HCT116 (cell line): ENCODE measurements at regions not wholly inside any gene's neighbourhood (a gene's known extent, or its start where the extent isn't known, plus 50 kb on each side); places are given as distances from the start of the nearest gene placed in this dataset.

Experiments
- ATAC-seq: fragments of 200-7000 bp; cut with Tn5 transposase; 2 replicates; pipeline ENCODE4 v1.9.1; 2020; ENCODE audit warnings: mild to moderate bottlenecking, moderate library complexity
- BruUV-seq: library from RNA; stranded (reverse); fragments of 400-500 nt; replicated peaks from 2 replicates; lab custom pipeline; 2021; lab: Mats Ljungman, UMichigan
- CTCF ChIA-PET: fragments of 300-600 bp; sonication (Branson Sonifier 250); formaldehyde crosslinking; loops from one replicate; lab custom pipeline; 2021; ENCODE audit warnings: antibody characterized with exemption; lab: Charles Lee
- POLR2A ChIA-PET: fragments of 300-600, 350-600 bp; sonication (Branson Sonifier 250); formaldehyde crosslinking; loops from one replicate; lab custom pipeline; 2021; ENCODE audit warnings: antibody characterized with exemption; lab: Charles Lee
- RAD21 ChIA-PET, 2 experiments: fragments of 300-600 bp; sonication (Branson Sonifier 250); formaldehyde crosslinking; loops; one replicate each; lab custom pipeline; 2023; ENCODE audit warnings: low total read pairs in 2 of 2; ENCODE audit not compliant: uncharacterized antibody in 2 of 2, unreplicated experiment in 2 of 2, low non-redundant PET in 1 of 2; lab: Charles Lee
- DNase-seq: peaks from one replicate; pipeline ENCODE4 v3.0.0-alpha.2; 2010; ENCODE audit warnings: low read depth, low spot score
- H2AFZ ChIP-seq: fragments of 200-600 bp; shearing (Covaris generic), sonication (generic); 2 replicates; pipeline ENCODE4 v1.6.1; 2017; ENCODE audit warnings: low read depth, mixed run types, mixed read lengths, antibody characterized with exemption, low read length; ENCODE audit not compliant: poor library complexity, severe bottlenecking
- H3K27ac ChIP-seq: 2 replicates; pipeline ENCODE4 v1.5.1; 2012; ENCODE audit warnings: low read depth, low read length
- H3K27me3 ChIP-seq: fragments of 200-600 bp; sonication (generic); 2 replicates; pipeline ENCODE4 v1.6.1; 2016; ENCODE audit warnings: mixed run types, low read length, mixed read lengths; ENCODE audit not compliant: insufficient read depth
- H3K36me3 ChIP-seq, 2 experiments: fragments of 200-500 bp in 1 of 2; fragments of 200-600 bp in 1 of 2; sonication (Bioruptor generic) in 1 of 2; sonication (generic) in 1 of 2; 2 replicates each; pipeline versions ENCODE4 v1.5.1 to v1.6.1; 2014 to 2016; ENCODE audit warnings: low read length in 2 of 2, inconsistent platforms in 1 of 2, mixed read lengths in 1 of 2, mixed run types in 1 of 2; ENCODE audit not compliant: insufficient read depth in 2 of 2, control insufficient read depth in 1 of 2
- H3K4me1 ChIP-seq, 2 experiments: fragments of 200-600 bp in 1 of 2; sonication (generic) in 1 of 2; 2 replicates each; pipeline versions ENCODE4 v1.5.1 to v1.6.1; 2012 to 2017; ENCODE audit warnings: low read length in 2 of 2, inconsistent platforms in 1 of 2, mild to moderate bottlenecking in 1 of 2, mixed read lengths in 1 of 2, mixed run types in 1 of 2, moderate library complexity in 1 of 2; ENCODE audit not compliant: insufficient read depth in 2 of 2, control insufficient read depth in 1 of 2
- H3K4me2 ChIP-seq: fragments of 200-600 bp; sonication (generic); 2 replicates; pipeline ENCODE4 v1.6.1; 2017; ENCODE audit warnings: mixed run types, low read length, mixed read lengths
- H3K4me3 ChIP-seq, 2 experiments: fragments of 200-600 bp in 1 of 2; sonication (generic) in 1 of 2; replicated peaks in 1 of 2; 2 replicates each; pipeline ENCODE4 v1.5.1; 2011 to 2016; ENCODE audit warnings: low read length in 2 of 2, control low read depth in 1 of 2, low read depth in 1 of 2, mild to moderate bottlenecking in 1 of 2, mixed read lengths in 1 of 2, mixed run types in 1 of 2
- H3K79me2 ChIP-seq: fragments of 200-600 bp; sonication (generic); 2 replicates; pipeline ENCODE4 v1.6.1; 2017; ENCODE audit warnings: mild to moderate bottlenecking, mixed run types, low read length, moderate library complexity, mixed read lengths; ENCODE audit not compliant: insufficient read depth
- H3K9ac ChIP-seq: fragments of 200-600 bp; sonication (generic); 2 replicates; pipeline ENCODE4 v1.6.1; 2016; ENCODE audit warnings: low read length, mixed read lengths
- H3K9me2 ChIP-seq: fragments of 200-600 bp; sonication (generic), shearing (Covaris generic); 2 replicates; pipeline ENCODE4 v1.6.1; 2017; ENCODE audit warnings: mixed run types, mild to moderate bottlenecking, moderate library complexity; ENCODE audit not compliant: insufficient read depth
- H3K9me3 ChIP-seq, 2 experiments: fragments of 200-500 bp in 1 of 2; fragments of 200-600 bp in 1 of 2; sonication (Bioruptor generic) in 1 of 2; sonication (generic) in 1 of 2; 2 replicates each; pipeline ENCODE4 v1.6.1; 2014 to 2017; ENCODE audit warnings: low read length in 2 of 2, mixed read lengths in 2 of 2, inconsistent platforms in 1 of 2, low read depth in 1 of 2, mild to moderate bottlenecking in 1 of 2, mixed run types in 1 of 2, moderate library complexity in 1 of 2; ENCODE audit not compliant: control insufficient read depth in 1 of 2, insufficient read depth in 1 of 2
- H4K20me1 ChIP-seq: fragments of 200-600 bp; sonication (generic), shearing (Covaris generic); 2 replicates; pipeline ENCODE4 v1.6.1; 2017; ENCODE audit warnings: mixed run types, mild to moderate bottlenecking, moderate library complexity; ENCODE audit not compliant: insufficient read depth
- CBX3 ChIP-seq: IDR thresholded peaks from 2 replicates; pipeline ENCODE4 v1.6.1; 2012; ENCODE audit warnings: low read depth
- CEBPB ChIP-seq: IDR thresholded peaks from 2 replicates; pipeline ENCODE4 v1.6.1; 2012; ENCODE audit warnings: low read depth
- CTCF ChIP-seq, 3 experiments: fragments of 200-600 bp in 1 of 3; sonication (generic) in 1 of 3; IDR thresholded peaks in 2 of 3; conservative IDR thresholded peaks in 1 of 3; 2 replicates each; pipeline ENCODE4 v1.5.1; 2012 to 2017; ENCODE audit warnings: low read depth in 2 of 3, low read length in 2 of 3, antibody characterized with exemption in 1 of 3, borderline replicate concordance in 1 of 3, control low read depth in 1 of 3, mild to moderate bottlenecking in 1 of 3, mixed read lengths in 1 of 3, mixed run types in 1 of 3, moderate library complexity in 1 of 3; ENCODE audit not compliant: insufficient read depth in 1 of 3
- EZH2 ChIP-seq: fragments of 200-600 bp; sonication (generic); IDR thresholded peaks from 2 replicates; pipeline ENCODE4 v1.6.1; 2017; ENCODE audit warnings: antibody characterized with exemption, mixed run types
- JUND ChIP-seq: IDR thresholded peaks from 2 replicates; pipeline ENCODE4 v1.6.1; 2012
- POLR2A ChIP-seq: IDR thresholded peaks from 2 replicates; pipeline ENCODE4 v1.7.0; 2011; ENCODE audit warnings: borderline replicate concordance; ENCODE audit not compliant: insufficient read depth, insufficient read length; ENCODE audit errors: extremely low read depth
- POLR2AphosphoS5 ChIP-seq: IDR thresholded peaks from 2 replicates; pipeline ENCODE4 v1.6.1; 2011; ENCODE audit warnings: mild to moderate bottlenecking, low read depth, low read length, moderate library complexity
- RAD21 ChIP-seq: IDR thresholded peaks from 2 replicates; pipeline ENCODE4 v1.6.1; 2012; ENCODE audit warnings: low read depth, mild to moderate bottlenecking
- SIN3A ChIP-seq: IDR thresholded peaks from 2 replicates; pipeline ENCODE4 v1.6.1; 2012; ENCODE audit warnings: low read depth
- SP1 ChIP-seq: IDR thresholded peaks from 2 replicates; pipeline ENCODE4 v1.6.1; 2012; ENCODE audit warnings: low read depth
- SRF ChIP-seq: IDR thresholded peaks from 2 replicates; pipeline ENCODE4 v1.6.1; 2012; ENCODE audit warnings: low read depth
- TCF7L2 ChIP-seq: IDR thresholded peaks from 2 replicates; pipeline ENCODE4 v1.7.0; 2011; ENCODE audit warnings: borderline replicate concordance, inconsistent platforms; ENCODE audit not compliant: insufficient read depth, insufficient read length; ENCODE audit errors: extremely low read depth
- YY1 ChIP-seq: IDR thresholded peaks from 2 replicates; pipeline ENCODE4 v1.6.1; 2011; ENCODE audit warnings: low read length, low read depth, moderate library complexity, mild to moderate bottlenecking; ENCODE audit not compliant: insufficient replicate concordance; ENCODE audit errors: extremely low read depth
- ZFX ChIP-seq: fragments of 450-650 bp; IDR thresholded peaks from 2 replicates; pipeline ENCODE4 v1.6.1; 2017
- intact Hi-C: fragments of 100-400 bp; cut with micrococcal nuclease; formaldehyde crosslinking; loops from 2 replicates; pipeline ENCODE4 v1.10.0; 2022
- TF ChIP-seq, protein P1 (sequence below): IDR thresholded peaks from 2 replicates; pipeline ENCODE4 v1.6.1; 2011; ENCODE audit warnings: mild to moderate bottlenecking, low read length, moderate library complexity; ENCODE audit not compliant: insufficient replicate concordance; ENCODE audit errors: extremely low read depth
- TF ChIP-seq, protein P2 (sequence below): IDR thresholded peaks from 2 replicates; pipeline ENCODE4 v1.6.1; 2012; ENCODE audit warnings: low read depth
- TF ChIP-seq, protein P3 (sequence below): IDR thresholded peaks from 2 replicates; pipeline ENCODE4 v1.6.1; 2012

GRCh38 chr4:27472364-27472763, 611.7 kb downstream of the STIM2 start:
- Histone ChIP-seq H3K4me2 (no peak overlapping the region), H3K9me2 (no peaks in the 10 kb centered on the region), H3K9me3 (no peaks in the 10 kb centered on the region), H4K20me1 (no peaks in the 10 kb centered on the region), H3K79me2 (no peaks in the 10 kb centered on the region), H3K27me3 (no peaks in the 10 kb centered on the region), H3K4me3 (no peak overlapping the region), H3K36me3 (no peaks in the 10 kb centered on the region), H3K27ac (no peak overlapping the region), H3K4me1 (no peaks in the 10 kb centered on the region), H2AFZ (no peak overlapping the region), H3K9ac (no peak overlapping the region)
- no TSS peak for BruUV-seq
- POLR2A ChIA-PET: no interaction called here
- RAD21 ChIA-PET: no interaction called here
- ATAC-seq (no peak), DNase-seq (no peak)
- TF ChIP-seq SIN3A: no peak
- no peak for TF ChIP-seq YY1
- TF ChIP-seq, protein P1, sequence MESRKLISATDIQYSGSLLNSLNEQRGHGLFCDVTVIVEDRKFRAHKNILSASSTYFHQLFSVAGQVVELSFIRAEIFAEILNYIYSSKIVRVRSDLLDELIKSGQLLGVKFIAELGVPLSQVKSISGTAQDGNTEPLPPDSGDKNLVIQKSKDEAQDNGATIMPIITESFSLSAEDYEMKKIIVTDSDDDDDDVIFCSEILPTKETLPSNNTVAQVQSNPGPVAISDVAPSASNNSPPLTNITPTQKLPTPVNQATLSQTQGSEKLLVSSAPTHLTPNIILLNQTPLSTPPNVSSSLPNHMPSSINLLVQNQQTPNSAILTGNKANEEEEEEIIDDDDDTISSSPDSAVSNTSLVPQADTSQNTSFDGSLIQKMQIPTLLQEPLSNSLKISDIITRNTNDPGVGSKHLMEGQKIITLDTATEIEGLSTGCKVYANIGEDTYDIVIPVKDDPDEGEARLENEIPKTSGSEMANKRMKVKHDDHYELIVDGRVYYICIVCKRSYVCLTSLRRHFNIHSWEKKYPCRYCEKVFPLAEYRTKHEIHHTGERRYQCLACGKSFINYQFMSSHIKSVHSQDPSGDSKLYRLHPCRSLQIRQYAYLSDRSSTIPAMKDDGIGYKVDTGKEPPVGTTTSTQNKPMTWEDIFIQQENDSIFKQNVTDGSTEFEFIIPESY: no peak
- TF ChIP-seq, protein P2, sequence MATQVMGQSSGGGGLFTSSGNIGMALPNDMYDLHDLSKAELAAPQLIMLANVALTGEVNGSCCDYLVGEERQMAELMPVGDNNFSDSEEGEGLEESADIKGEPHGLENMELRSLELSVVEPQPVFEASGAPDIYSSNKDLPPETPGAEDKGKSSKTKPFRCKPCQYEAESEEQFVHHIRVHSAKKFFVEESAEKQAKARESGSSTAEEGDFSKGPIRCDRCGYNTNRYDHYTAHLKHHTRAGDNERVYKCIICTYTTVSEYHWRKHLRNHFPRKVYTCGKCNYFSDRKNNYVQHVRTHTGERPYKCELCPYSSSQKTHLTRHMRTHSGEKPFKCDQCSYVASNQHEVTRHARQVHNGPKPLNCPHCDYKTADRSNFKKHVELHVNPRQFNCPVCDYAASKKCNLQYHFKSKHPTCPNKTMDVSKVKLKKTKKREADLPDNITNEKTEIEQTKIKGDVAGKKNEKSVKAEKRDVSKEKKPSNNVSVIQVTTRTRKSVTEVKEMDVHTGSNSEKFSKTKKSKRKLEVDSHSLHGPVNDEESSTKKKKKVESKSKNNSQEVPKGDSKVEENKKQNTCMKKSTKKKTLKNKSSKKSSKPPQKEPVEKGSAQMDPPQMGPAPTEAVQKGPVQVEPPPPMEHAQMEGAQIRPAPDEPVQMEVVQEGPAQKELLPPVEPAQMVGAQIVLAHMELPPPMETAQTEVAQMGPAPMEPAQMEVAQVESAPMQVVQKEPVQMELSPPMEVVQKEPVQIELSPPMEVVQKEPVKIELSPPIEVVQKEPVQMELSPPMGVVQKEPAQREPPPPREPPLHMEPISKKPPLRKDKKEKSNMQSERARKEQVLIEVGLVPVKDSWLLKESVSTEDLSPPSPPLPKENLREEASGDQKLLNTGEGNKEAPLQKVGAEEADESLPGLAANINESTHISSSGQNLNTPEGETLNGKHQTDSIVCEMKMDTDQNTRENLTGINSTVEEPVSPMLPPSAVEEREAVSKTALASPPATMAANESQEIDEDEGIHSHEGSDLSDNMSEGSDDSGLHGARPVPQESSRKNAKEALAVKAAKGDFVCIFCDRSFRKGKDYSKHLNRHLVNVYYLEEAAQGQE: no peak
- TF ChIP-seq POLR2A: no peak
- TF ChIP-seq RAD21: no peak
- TF ChIP-seq, protein P3, sequence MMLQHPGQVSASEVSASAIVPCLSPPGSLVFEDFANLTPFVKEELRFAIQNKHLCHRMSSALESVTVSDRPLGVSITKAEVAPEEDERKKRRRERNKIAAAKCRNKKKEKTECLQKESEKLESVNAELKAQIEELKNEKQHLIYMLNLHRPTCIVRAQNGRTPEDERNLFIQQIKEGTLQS: no peak
- TF ChIP-seq ZFX: no peak
- no peak for TF ChIP-seq CTCF (IDR thresholded peaks at IDR 0.05 in 2 of 3, conservative IDR thresholded peaks at IDR 0.05 in 1 of 3; ENCODE audit: borderline replicate concordance in 1 of 3, insufficient read depth in 1 of 3, low read depth in 2 of 3, low read length in 2 of 3)
- TF ChIP-seq POLR2AphosphoS5: no peak
- no peak for TF ChIP-seq CBX3
- TF ChIP-seq JUND: no peak
- TF ChIP-seq SRF: no peak
- TF ChIP-seq CEBPB: no peak
- TF ChIP-seq SP1: no peak
- no peak for TF ChIP-seq EZH2
- TF ChIP-seq TCF7L2: no peak
- CTCF ChIA-PET: no interaction called here
- intact Hi-C loops: no loop called here
